GM19438 (cell line): ENCODE measurements at regions not wholly inside any gene's neighbourhood (a gene's known extent, or its start where the extent isn't known, plus 50 kb on each side); places are given as distances from the start of the nearest gene placed in this dataset.

Source experiments
- ATAC-seq: cut with Tn5 transposase; IDR thresholded peaks from one replicate; pipeline ENCODE4 v1.9.1; 2021; ENCODE audit warnings: low read depth; ENCODE audit not compliant: unreplicated experiment

- ATAC-seq, result no peak
These were observed 669.9 kb upstream of the PKN2 start for GRCh38 chr1:88014131-88014530.

DNA sequence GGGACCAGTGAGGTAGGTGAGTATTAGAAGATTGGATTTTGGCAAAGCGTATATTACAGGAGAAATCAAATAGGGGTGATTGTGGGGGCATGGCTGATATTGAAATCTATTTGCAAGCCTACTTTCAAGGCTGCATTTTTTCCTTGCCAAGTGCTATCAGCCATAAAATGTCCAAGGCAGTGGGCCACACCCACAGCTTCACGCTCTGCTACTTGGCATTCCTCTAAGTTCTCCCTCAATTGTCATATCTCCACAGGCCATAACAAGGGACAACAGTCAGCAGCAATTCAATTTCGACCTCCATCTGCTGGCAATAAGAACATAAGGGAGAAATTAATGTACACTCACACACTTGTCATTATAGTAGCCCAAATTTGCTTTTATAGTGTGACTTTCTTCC is 667.1 kb upstream of the PKN2 start:
- no peak for ATAC-seq

DNA sequence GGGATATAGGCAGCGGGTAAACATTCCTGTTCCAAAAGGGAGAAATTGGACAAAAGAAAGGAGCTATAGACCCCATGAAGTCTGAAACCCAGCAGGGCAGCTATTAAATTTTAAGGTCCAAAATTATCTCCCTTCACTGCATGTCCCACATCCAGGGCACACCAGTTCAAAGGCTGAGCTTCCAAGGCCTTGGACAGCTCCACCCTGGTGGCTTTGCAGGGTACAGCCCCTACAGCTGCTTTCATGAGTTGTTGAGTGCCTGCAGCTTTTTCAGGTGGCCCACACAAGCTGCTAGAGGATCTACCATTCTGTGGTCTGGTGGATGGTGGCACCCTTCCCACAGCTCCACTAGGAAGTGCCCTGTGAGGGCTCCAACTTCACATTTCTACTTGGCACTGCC is 662.5 kb upstream of the PKN2 start:
- no peak for ATAC-seq

- ATAC-seq, result no peak
These were observed 661.6 kb upstream of the PKN2 start for GRCh38 chr1:88022516-88022915.

DNA sequence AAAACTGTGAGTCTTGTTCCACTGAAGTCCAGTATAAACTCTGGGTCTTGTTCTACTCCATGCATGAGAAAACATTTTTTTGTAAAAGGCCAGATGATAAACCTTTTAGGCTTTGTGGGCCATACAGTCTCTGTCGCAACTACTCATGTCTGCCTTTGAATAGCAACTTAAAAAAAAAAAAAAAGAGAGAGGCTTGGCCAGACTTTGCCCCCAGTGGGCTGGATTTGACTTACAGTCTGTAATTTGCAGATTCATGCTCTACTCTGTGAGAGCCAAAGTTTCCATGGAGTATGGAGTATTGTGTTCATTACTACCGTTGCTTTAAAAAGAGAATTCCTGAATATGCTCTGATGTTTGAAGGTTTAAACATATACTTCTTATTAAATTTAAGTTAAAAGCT is 654.9 kb upstream of the PKN2 start:
- no peak for ATAC-seq

GRCh38 chr1:88029899-88030298 is 654.2 kb upstream of the PKN2 start:
- no peak for ATAC-seq

- ATAC-seq, result no peak
These were observed 648.5 kb upstream of the PKN2 start for GRCh38 chr1:88035578-88035977.

- ATAC-seq, result no peak
These were observed 647.6 kb upstream of the PKN2 start for GRCh38 chr1:88036345-88037014.

- ATAC-seq, result no peak
These were observed 644.8 kb upstream of the PKN2 start for GRCh38 chr1:88039240-88039639.

GRCh38 chr1:88043834-88044233 is 640.2 kb upstream of the PKN2 start:
- no peak for ATAC-seq

DNA sequence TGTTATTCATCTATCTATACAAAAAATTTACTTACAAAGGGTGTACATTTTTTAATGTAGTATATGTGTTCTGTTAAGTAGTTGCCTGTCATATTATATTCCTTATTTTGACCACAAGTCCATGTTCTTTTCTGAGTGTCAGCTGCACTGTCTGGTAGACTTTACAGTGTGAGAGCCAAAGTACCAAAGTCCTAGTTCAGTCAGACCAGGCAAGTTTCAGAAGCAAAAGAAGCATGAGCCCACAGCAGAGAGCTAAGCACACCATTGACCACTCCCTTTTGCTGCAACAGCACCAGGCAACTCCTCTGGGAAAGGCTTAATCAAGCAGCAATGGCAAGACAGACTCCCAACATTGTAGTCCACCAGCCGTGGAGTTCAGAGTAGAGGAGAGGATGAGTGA is 631.9 kb upstream of the PKN2 start:
- ATAC-seq, result no peak

- ATAC-seq, result no peak
These were observed 631.0 kb upstream of the PKN2 start for GRCh38 chr1:88053065-88053464.

DNA sequence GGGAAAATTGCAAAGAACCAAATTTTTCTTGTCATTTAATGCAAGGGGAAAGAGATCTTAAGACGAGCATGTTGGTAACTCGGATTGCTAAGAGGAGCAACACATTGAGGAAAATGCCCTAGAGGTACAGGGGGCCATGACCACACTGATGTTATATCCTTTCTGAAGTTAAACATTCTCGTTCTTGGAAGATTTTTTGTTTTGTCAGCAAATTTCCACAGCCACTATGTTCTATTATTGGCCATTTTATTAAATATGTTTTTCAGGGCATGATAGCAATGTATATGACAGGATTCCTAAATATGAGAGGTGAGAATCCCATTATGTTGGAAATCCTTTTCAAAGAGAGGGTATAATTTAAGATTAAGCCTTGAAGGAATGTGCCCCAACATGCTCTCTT is 627.2 kb upstream of the PKN2 start:
- no peak for ATAC-seq

DNA sequence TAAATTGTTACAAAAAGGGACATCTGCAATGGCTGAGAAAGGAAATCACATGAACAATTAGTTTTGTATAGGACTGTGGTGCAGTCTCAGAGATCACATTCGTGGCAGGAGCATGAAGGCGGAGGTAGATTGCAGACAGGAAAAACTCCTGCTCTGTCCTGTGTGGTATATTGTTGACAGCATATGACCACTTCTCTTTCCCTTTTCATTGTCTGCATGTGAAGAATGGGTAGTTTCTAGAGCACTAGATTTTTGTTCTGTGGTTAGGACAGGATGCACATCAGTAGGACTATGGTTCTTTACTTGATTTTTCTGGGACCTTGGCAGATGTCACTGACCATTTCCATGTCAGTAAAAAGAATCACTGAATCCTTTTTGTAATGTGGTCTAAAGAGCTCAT is 625.9 kb upstream of the PKN2 start:
- no peak for ATAC-seq

- ATAC-seq, result no peak
These were observed 623.9 kb upstream of the PKN2 start for GRCh38 chr1:88060112-88060673.

GRCh38 chr1:88060750-88061491 is 623.2 kb upstream of the PKN2 start:
- ATAC-seq, result no peak

DNA sequence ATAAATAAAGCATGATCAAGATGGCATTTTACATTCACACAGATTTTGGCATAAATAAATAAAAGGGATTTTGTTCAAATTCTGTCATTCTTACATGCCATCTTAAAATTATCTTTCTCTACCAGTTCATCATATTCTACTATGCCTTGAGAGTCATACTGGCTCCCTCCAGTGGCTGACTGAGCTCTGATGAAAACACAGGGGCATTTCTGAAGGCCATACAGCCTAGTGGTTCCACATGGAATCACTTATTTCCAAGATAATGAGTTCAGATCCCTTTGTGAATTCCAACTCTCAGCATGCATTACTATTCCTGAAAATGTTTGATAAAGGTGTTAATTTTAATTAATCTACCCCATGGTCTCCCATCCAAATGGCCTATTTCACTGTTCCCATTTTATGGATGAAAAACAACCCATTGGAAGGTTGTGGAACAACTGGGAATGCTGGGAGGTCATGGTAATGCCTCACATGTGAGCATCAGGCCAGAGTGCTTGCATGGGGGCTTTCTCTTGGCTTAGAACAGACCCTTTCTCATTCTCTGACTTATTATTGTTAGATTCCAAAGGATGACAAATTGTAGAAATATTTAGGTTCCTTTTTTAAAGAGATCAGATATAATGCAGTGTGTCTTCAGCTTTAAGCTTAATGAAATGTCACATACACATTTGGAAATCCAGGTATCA is 622.4 kb upstream of the PKN2 start:
- ATAC-seq, result no peak

GRCh38 chr1:88062650-88063153 is 621.4 kb upstream of the PKN2 start:
- ATAC-seq, result no peak

GRCh38 chr1:88063605-88064004 is 620.5 kb upstream of the PKN2 start:
- ATAC-seq, result no peak

- no peak for ATAC-seq
These were observed 615.6 kb upstream of the PKN2 start for GRCh38 chr1:88068407-88068960.

GRCh38 chr1:88070956-88071355 is 613.1 kb upstream of the PKN2 start:
- ATAC-seq, result no peak
